ENCODE measurements at regions not wholly inside any gene's neighbourhood (a gene's known extent, or its start where the extent isn't known, plus 50 kb on each side); places are given as distances from the start of the nearest gene placed in this dataset.

GRCh38 chr3:16807391-16807790 is 77.4 kb upstream of the PLCL2 start:
- H3K9me3 ChIP-seq (ENCODE audit: control insufficient read depth, low read depth, low read length): no peaks in the 10 kb centered on the region
- no peak overlapping the region for H3K27ac ChIP-seq (ENCODE audit: low read length)
- H3K27me3 ChIP-seq (ENCODE audit: control insufficient read depth, insufficient read depth, low read length): peaks cover 3% of the 10 kb centered on the region
- no peaks in the 10 kb centered on the region for H3K4me1 ChIP-seq (ENCODE audit: control insufficient read depth, insufficient read depth, low read length)
- DNase-seq: no peak
- WGBS (ENCODE audit: insufficient coverage, low lambda C conversion rate): no CpG with 5 or more reads among the region's 6 CpGs
- no peaks in the 10 kb centered on the region for H3K36me3 ChIP-seq (ENCODE audit: control insufficient read depth, insufficient read depth, low read length)
- no peak overlapping the region for H3K4me3 ChIP-seq (ENCODE audit: low read length)

- H3K4me1 ChIP-seq (ENCODE audit: control insufficient read depth, insufficient read depth, low read length): no peaks in the 10 kb centered on the region
- H3K4me3 ChIP-seq (ENCODE audit: low read length): no peak overlapping the region
- WGBS (ENCODE audit: insufficient coverage, low lambda C conversion rate): no CpG with 5 or more reads among the region's 3 CpGs
- no peak overlapping the region for H3K27ac ChIP-seq (ENCODE audit: low read length)
- peaks cover 3% of the 10 kb centered on the region for H3K27me3 ChIP-seq (ENCODE audit: control insufficient read depth, insufficient read depth, low read length)
- no peaks in the 10 kb centered on the region for H3K9me3 ChIP-seq (ENCODE audit: control insufficient read depth, low read depth, low read length)
- no peak for DNase-seq
- H3K36me3 ChIP-seq (ENCODE audit: control insufficient read depth, insufficient read depth, low read length): no peaks in the 10 kb centered on the region
Observed at GRCh38 chr3:16808393-16809107, 76.2 kb upstream of the PLCL2 start.

- no peaks in the 10 kb centered on the region for H3K36me3 ChIP-seq (ENCODE audit: control insufficient read depth, insufficient read depth, low read length)
Observed at GRCh38 chr3:16809482-16809881, 75.3 kb upstream of the PLCL2 start.

GRCh38 chr3:16809993-16810392 is 74.8 kb upstream of the PLCL2 start:
- WGBS (ENCODE audit: insufficient coverage, low lambda C conversion rate): 100% methylated on average over 2 of the region's 2 CpGs
- H3K9me3 ChIP-seq (ENCODE audit: control insufficient read depth, low read depth, low read length): no peaks in the 10 kb centered on the region

More at GRCh38 chr3:16809482-16809881, 75.3 kb upstream of the PLCL2 start:
- Histone ChIP-seq H3K9me3 (ENCODE audit: control insufficient read depth, low read depth, low read length) (no peaks in the 10 kb centered on the region), H3K4me1 (ENCODE audit: control insufficient read depth, insufficient read depth, low read length) (no peaks in the 10 kb centered on the region), H3K4me3 (ENCODE audit: low read length) (no peak overlapping the region), H3K27ac (ENCODE audit: low read length) (no peak overlapping the region), H3K27me3 (ENCODE audit: control insufficient read depth, insufficient read depth, low read length) (peaks cover 3% of the 10 kb centered on the region)
- 57% methylated on average over 1 of the region's 4 CpGs for WGBS (ENCODE audit: insufficient coverage, low lambda C conversion rate)
- DNase-seq: no peak

GRCh38 chr3:16810593-16811367 is 74.0 kb upstream of the PLCL2 start:
- no peaks in the 10 kb centered on the region for H3K27me3 ChIP-seq (ENCODE audit: control insufficient read depth, insufficient read depth, low read length)
- WGBS (ENCODE audit: insufficient coverage, low lambda C conversion rate): no CpG with 5 or more reads among the region's 7 CpGs
- DNase-seq: no peak

More at GRCh38 chr3:16809993-16810392, 74.8 kb upstream of the PLCL2 start:
- Histone ChIP-seq H3K27me3 (ENCODE audit: control insufficient read depth, insufficient read depth, low read length) (peaks cover 3% of the 10 kb centered on the region), H3K4me3 (ENCODE audit: low read length) (no peak overlapping the region), H3K4me1 (ENCODE audit: control insufficient read depth, insufficient read depth, low read length) (no peaks in the 10 kb centered on the region), H3K27ac (ENCODE audit: low read length) (no peak overlapping the region), H3K36me3 (ENCODE audit: control insufficient read depth, insufficient read depth, low read length) (no peaks in the 10 kb centered on the region)
- no peak for DNase-seq

GRCh38 chr3:16811950-16812349 is 72.8 kb upstream of the PLCL2 start:
- H3K27me3 ChIP-seq (ENCODE audit: control insufficient read depth, insufficient read depth, low read length): no peaks in the 10 kb centered on the region
- no peaks in the 10 kb centered on the region for H3K36me3 ChIP-seq (ENCODE audit: control insufficient read depth, insufficient read depth, low read length)
- 100% methylated on average over 1 of the region's 1 CpG for WGBS (ENCODE audit: insufficient coverage, low lambda C conversion rate)
- H3K9me3 ChIP-seq (ENCODE audit: control insufficient read depth, low read depth, low read length): no peaks in the 10 kb centered on the region
- H3K4me1 ChIP-seq (ENCODE audit: control insufficient read depth, insufficient read depth, low read length): no peaks in the 10 kb centered on the region
- H3K27ac ChIP-seq (ENCODE audit: low read length): no peak overlapping the region
- no peak overlapping the region for H3K4me3 ChIP-seq (ENCODE audit: low read length)
- no peak for DNase-seq

More at GRCh38 chr3:16810593-16811367, 74.0 kb upstream of the PLCL2 start:
- Histone ChIP-seq H3K4me3 (ENCODE audit: low read length) (no peak overlapping the region), H3K36me3 (ENCODE audit: control insufficient read depth, insufficient read depth, low read length) (no peaks in the 10 kb centered on the region), H3K4me1 (ENCODE audit: control insufficient read depth, insufficient read depth, low read length) (no peaks in the 10 kb centered on the region), H3K9me3 (ENCODE audit: control insufficient read depth, low read depth, low read length) (no peaks in the 10 kb centered on the region), H3K27ac (ENCODE audit: low read length) (no peak overlapping the region)

GRCh38 chr3:16813336-16813735 is 71.4 kb upstream of the PLCL2 start:
- Histone ChIP-seq H3K27ac (ENCODE audit: low read length) (no peak overlapping the region), H3K36me3 (ENCODE audit: control insufficient read depth, insufficient read depth, low read length) (no peaks in the 10 kb centered on the region), H3K9me3 (ENCODE audit: control insufficient read depth, low read depth, low read length) (no peaks in the 10 kb centered on the region), H3K4me3 (ENCODE audit: low read length) (no peak overlapping the region), H3K27me3 (ENCODE audit: control insufficient read depth, insufficient read depth, low read length) (no peaks in the 10 kb centered on the region), H3K4me1 (ENCODE audit: control insufficient read depth, insufficient read depth, low read length) (no peaks in the 10 kb centered on the region)
- no peak for DNase-seq

- no peaks in the 10 kb centered on the region for H3K9me3 ChIP-seq (ENCODE audit: control insufficient read depth, low read depth, low read length)
- no peak overlapping the region for H3K4me3 ChIP-seq (ENCODE audit: low read length)
- no peaks in the 10 kb centered on the region for H3K36me3 ChIP-seq (ENCODE audit: control insufficient read depth, insufficient read depth, low read length)
- no CpG with 5 or more reads among the region's 4 CpGs for WGBS (ENCODE audit: insufficient coverage, low lambda C conversion rate)
- no peaks in the 10 kb centered on the region for H3K27me3 ChIP-seq (ENCODE audit: control insufficient read depth, insufficient read depth, low read length)
- H3K27ac ChIP-seq (ENCODE audit: low read length): no peak overlapping the region
- DNase-seq: no peak
- no peaks in the 10 kb centered on the region for H3K4me1 ChIP-seq (ENCODE audit: control insufficient read depth, insufficient read depth, low read length)
Observed at GRCh38 chr3:16816048-16816780, 68.5 kb upstream of the PLCL2 start.

GRCh38 chr3:16817197-16817596 is 67.6 kb upstream of the PLCL2 start:
- 100% methylated on average over 1 of the region's 2 CpGs for WGBS (ENCODE audit: insufficient coverage, low lambda C conversion rate)
- no peak overlapping the region for H3K4me3 ChIP-seq (ENCODE audit: low read length)
- no peaks in the 10 kb centered on the region for H3K36me3 ChIP-seq (ENCODE audit: control insufficient read depth, insufficient read depth, low read length)
- H3K27ac ChIP-seq (ENCODE audit: low read length): no peak overlapping the region
- H3K27me3 ChIP-seq (ENCODE audit: control insufficient read depth, insufficient read depth, low read length): no peaks in the 10 kb centered on the region
- no peak for DNase-seq
- H3K4me1 ChIP-seq (ENCODE audit: control insufficient read depth, insufficient read depth, low read length): no peaks in the 10 kb centered on the region
- no peaks in the 10 kb centered on the region for H3K9me3 ChIP-seq (ENCODE audit: control insufficient read depth, low read depth, low read length)

- no peak overlapping the region for H3K27ac ChIP-seq (ENCODE audit: low read length)
- H3K4me3 ChIP-seq (ENCODE audit: low read length): no peak overlapping the region
- 67% methylated on average over 1 of the region's 4 CpGs for WGBS (ENCODE audit: insufficient coverage, low lambda C conversion rate)
- H3K36me3 ChIP-seq (ENCODE audit: control insufficient read depth, insufficient read depth, low read length): no peaks in the 10 kb centered on the region
- DNase-seq: no peak
- no peaks in the 10 kb centered on the region for H3K27me3 ChIP-seq (ENCODE audit: control insufficient read depth, insufficient read depth, low read length)
- no peaks in the 10 kb centered on the region for H3K9me3 ChIP-seq (ENCODE audit: control insufficient read depth, low read depth, low read length)
- H3K4me1 ChIP-seq (ENCODE audit: control insufficient read depth, insufficient read depth, low read length): no peaks in the 10 kb centered on the region
Observed at GRCh38 chr3:16818194-16818593, 66.6 kb upstream of the PLCL2 start.
